ENCODE measurements at regions not wholly inside any gene's neighbourhood (a gene's known extent, or its start where the extent isn't known, plus 50 kb on each side); places are given as distances from the start of the nearest gene placed in this dataset.

- DNase-seq: no peak
These were observed 63.4 kb upstream of the ZEB2 start for GRCh38 chr2:144583381-144583729.

DNA sequence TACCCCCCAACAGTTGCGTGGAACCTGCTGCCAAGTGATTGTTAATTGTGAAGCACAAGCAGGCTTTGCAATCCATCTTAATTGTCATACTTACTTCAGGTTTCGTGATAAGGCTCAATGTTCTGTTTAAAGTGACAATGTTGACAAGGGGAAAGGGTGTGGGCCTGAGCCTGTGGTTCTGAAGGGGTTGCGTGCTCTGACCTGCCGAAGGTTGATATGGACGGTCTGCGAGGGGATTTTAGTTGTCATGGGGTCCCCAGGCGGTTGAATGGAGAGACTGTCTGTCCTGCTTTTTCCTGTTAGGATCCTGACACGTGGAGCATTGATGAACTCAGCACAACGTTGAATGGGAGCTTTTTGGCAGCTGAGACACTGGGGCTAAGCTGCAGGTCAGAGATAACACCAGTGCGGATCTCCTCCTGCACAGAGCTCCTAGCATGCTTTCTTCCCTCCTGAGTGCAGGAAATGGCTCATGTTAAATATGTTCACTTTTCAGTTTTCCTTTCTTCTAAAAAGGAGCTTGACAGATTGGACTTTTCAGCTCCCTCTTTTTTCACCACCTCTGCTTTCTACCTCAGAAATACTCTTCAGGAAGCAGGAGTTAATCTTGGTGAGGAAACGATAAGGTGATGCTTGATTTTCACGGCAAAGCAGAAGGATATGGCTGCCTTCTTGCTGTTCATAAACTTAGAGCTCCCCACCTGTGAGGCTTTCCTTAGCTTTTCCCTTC is 62.9 kb upstream of the ZEB2 start:
- DNase-seq: no peak

GRCh38 chr2:144580521-144581161 is 60.7 kb upstream of the ZEB2 start:
- DNase-seq: no peak

- no peak for DNase-seq
These were observed 59.6 kb upstream of the ZEB2 start for GRCh38 chr2:144579556-144579955.

GRCh38 chr2:144578099-144578498 is 58.2 kb upstream of the ZEB2 start:
- DNase-seq: no peak

GRCh38 chr2:144572977-144573376 is 53.1 kb upstream of the ZEB2 start:
- DNase-seq: no peak

- DNase-seq: no peak
These were observed 51.9 kb upstream of the ZEB2 start for GRCh38 chr2:144571770-144572169.

- DNase-seq: no peak
These were observed 50.6 kb upstream of the ZEB2 start for GRCh38 chr2:144570566-144570965.

Data from activated gamma-delta T cell treated with Interleukin-2 at 50 U/mL for 16 hours (primary cell).